ENCODE measurements at regions not wholly inside any gene's neighbourhood (a gene's known extent, or its start where the extent isn't known, plus 50 kb on each side); places are given as distances from the start of the nearest gene placed in this dataset.
"Not testable (repeated sequence)": the region's sequence is repeated elsewhere in the genome, so short reads cannot be mapped to it uniquely, and the experiment has no call there.

DNA sequence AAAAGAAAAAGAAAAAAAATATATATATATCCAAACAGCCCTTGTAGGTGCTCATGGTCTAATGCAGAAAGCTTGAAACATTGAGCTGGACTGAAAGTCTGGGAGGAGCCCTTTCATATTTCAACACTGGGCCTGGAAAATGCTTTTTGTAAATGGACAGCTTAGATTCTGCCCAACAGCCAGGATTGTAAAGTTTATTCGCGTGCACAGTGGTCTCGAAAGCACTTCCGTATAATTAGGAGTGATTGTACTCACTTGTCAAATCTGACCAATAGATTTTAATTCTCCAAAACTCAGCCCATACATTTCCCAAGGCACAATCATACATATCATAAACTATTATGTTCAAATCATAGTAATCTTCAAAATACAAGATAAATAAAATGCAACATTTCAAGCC, 260.1 kb downstream of the COL4A1 start:
- Histone ChIP-seq H3K9me3 (no peaks in the 10 kb centered on the region), H3K27ac (no peak overlapping the region), H3K36me3 (no peaks in the 10 kb centered on the region), H3K27me3 (no peaks in the 10 kb centered on the region), H3K4me1 (no peaks in the 10 kb centered on the region), H3K4me3 (no peak overlapping the region)
- ATAC-seq: no peak
- 59 to 91% methylated on average over 4 of the region's 4 CpGs for WGBS, 2 donors (ENCODE audit: low coverage in 1 of 2)
- TF ChIP-seq POLR2AphosphoS5 (IDR thresholded peaks at IDR 0.05) (no peak), EP300 (IDR thresholded peaks at IDR 0.05) (no peak), POLR2A (IDR thresholded peaks at IDR 0.05) (no peak)
- TF ChIP-seq, protein P1, sequence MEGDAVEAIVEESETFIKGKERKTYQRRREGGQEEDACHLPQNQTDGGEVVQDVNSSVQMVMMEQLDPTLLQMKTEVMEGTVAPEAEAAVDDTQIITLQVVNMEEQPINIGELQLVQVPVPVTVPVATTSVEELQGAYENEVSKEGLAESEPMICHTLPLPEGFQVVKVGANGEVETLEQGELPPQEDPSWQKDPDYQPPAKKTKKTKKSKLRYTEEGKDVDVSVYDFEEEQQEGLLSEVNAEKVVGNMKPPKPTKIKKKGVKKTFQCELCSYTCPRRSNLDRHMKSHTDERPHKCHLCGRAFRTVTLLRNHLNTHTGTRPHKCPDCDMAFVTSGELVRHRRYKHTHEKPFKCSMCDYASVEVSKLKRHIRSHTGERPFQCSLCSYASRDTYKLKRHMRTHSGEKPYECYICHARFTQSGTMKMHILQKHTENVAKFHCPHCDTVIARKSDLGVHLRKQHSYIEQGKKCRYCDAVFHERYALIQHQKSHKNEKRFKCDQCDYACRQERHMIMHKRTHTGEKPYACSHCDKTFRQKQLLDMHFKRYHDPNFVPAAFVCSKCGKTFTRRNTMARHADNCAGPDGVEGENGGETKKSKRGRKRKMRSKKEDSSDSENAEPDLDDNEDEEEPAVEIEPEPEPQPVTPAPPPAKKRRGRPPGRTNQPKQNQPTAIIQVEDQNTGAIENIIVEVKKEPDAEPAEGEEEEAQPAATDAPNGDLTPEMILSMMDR (IDR thresholded peaks at IDR 0.05): no peak

DNA sequence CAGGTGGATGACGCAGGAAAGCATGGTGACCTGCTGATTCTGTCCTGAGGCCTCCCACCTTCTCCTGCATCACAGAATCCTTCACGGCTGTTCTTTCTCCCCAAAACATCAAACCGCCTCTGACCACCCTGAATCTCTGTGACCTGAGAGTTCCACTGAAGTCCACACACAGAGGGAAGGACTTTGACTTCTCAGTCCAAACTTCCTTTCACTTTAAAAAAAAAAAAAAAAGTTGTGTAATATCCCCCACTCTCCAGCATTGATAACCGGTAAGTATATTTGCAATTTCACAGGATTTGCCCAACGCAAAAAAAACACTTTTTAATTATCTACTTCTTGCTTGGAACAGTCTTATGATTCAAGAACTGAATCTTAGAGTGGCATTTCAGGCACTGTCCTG, 259.5 kb upstream of the IRS2 start:
- Histone ChIP-seq H3K9me3 (no peaks in the 10 kb centered on the region), H3K4me3 (no peak overlapping the region), H3K36me3 (no peaks in the 10 kb centered on the region), H3K27ac (no peak overlapping the region), H3K27me3 (no peaks in the 10 kb centered on the region), H3K4me1 (no peaks in the 10 kb centered on the region)
- TF ChIP-seq EP300 (IDR thresholded peaks at IDR 0.05): no peak
- no peak for TF ChIP-seq POLR2A (IDR thresholded peaks at IDR 0.05)
- TF ChIP-seq, protein P1 (IDR thresholded peaks at IDR 0.05): no peak
- no peak for TF ChIP-seq POLR2AphosphoS5 (IDR thresholded peaks at IDR 0.05)
- no peak for ATAC-seq
- 92 to 95% methylated on average over 4 to 5 of the region's 5 CpGs for WGBS, 2 donors (ENCODE audit: low coverage in 1 of 2)

DNA sequence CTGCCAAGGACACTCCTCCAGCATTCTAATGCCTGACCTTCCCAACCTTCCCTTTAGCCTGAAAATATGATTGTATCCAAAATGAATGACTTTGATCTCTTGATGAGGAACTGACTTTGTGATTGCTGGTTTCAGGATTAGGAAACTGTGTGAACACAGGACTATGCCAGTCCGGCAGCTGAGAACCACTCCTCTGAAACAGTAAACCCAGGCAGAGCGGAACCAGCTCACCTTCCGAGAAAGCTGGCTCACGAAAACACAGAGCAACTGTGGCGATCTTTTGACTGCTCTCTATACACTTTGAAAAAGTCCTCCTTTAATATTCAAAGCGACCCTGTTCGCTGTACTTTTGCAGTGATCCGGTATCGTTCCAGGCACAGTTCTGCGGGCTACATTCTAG, 258.8 kb upstream of the IRS2 start:
- no peak for ATAC-seq
- H3K9me3 ChIP-seq: no peaks in the 10 kb centered on the region
- no peaks in the 10 kb centered on the region for H3K36me3 ChIP-seq
- no peak overlapping the region for H3K27ac ChIP-seq
- 95 to 96% methylated on average over 7 to 10 of the region's 10 CpGs for WGBS, 2 donors (ENCODE audit: low coverage in 1 of 2)
- no peaks in the 10 kb centered on the region for H3K4me1 ChIP-seq
- H3K27me3 ChIP-seq: no peaks in the 10 kb centered on the region
- H3K4me3 ChIP-seq: no peak overlapping the region
- no peak for TF ChIP-seq POLR2AphosphoS5 (IDR thresholded peaks at IDR 0.05)
- no peak for TF ChIP-seq POLR2A (IDR thresholded peaks at IDR 0.05)

DNA sequence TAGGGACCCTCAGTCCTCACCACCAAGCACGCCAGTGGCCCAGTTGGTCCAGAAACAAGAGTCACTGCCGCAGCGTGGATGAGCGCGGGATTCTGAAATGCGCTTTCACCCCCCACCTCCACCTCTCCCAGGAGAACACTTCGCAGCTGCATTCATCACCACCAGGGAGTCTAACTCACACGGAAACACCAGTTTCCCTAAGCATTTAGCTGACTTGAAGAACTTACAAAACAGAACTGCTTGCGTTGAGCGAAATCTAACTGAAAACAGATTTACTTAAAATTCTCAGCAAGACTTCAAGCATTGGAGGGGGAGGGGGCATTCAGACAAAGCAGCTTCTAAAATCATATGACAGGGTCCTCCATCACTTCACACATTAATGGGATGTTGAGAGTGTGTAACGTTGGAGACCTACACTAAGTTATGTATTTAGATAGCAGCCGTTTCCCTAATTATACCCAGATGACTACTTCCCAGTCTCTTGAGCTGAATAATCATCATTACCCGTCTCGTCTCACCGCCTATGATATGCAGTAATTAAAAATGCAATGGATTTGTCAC, 258.2 kb upstream of the IRS2 start:
- Histone ChIP-seq H3K9me3 (no peaks in the 10 kb centered on the region), H3K27me3 (no peaks in the 10 kb centered on the region), H3K36me3 (no peaks in the 10 kb centered on the region), H3K4me1 (no peaks in the 10 kb centered on the region), H3K27ac (no peak overlapping the region), H3K4me3 (no peak overlapping the region)
- TF ChIP-seq POLR2AphosphoS5 (IDR thresholded peaks at IDR 0.05): no peak
- TF ChIP-seq, protein P1 (IDR thresholded peaks at IDR 0.05): no peak
- no peak for TF ChIP-seq EP300 (IDR thresholded peaks at IDR 0.05)
- TF ChIP-seq POLR2A (IDR thresholded peaks at IDR 0.05): no peak
- ATAC-seq: no peak
- WGBS, 2 donors (ENCODE audit: low coverage in 1 of 2): 49 to 69% methylated on average over 8 to 13 of the region's 15 CpGs

DNA sequence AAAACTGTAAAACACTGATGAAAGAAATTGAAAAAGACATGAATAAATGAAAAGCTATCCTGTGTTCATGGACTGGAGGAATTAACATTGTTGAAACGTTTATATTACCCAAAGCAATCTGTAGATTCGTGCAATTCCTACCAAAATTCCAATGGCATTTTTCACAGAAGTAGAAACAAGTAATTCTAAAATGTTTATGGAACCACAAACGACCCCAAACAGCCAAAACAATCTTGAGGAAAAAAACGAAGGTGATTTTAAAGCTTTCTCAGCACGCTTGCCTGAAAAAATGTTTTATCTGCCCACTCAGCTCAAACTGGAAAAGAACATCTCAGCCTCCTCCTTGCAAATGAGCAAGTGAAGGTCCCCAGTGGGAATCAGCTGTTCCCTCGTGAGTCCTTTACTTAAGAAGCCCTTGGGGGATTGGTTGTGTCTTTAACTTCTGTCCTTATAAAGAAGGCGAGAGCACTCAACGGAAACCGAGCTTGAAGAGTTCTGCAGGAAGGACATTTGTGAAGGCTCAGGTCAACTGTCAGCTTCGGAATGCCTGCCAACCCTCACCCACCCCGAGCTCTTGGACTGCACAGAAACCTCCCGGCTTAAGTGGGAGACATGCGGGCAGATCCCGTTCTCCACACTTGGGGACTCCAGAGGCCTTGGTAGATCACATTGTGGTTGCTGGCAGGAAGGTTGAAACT, 256.0 kb upstream of the IRS2 start:
- Histone ChIP-seq H3K27me3 (no peaks in the 10 kb centered on the region), H3K36me3 (no peaks in the 10 kb centered on the region), H3K4me3 (no peak overlapping the region), H3K27ac (no peak overlapping the region), H3K9me3 (no peaks in the 10 kb centered on the region), H3K4me1 (no peaks in the 10 kb centered on the region)
- no peak for ATAC-seq
- TF ChIP-seq POLR2AphosphoS5 (IDR thresholded peaks at IDR 0.05): no peak
- TF ChIP-seq, protein P1 (IDR thresholded peaks at IDR 0.05): no peak
- TF ChIP-seq EP300 (IDR thresholded peaks at IDR 0.05): no peak
- TF ChIP-seq POLR2A (IDR thresholded peaks at IDR 0.05): no peak
- 46 to 61% methylated on average over 4 to 6 of the region's 14 CpGs for WGBS, 2 donors (ENCODE audit: low coverage in 1 of 2)

DNA sequence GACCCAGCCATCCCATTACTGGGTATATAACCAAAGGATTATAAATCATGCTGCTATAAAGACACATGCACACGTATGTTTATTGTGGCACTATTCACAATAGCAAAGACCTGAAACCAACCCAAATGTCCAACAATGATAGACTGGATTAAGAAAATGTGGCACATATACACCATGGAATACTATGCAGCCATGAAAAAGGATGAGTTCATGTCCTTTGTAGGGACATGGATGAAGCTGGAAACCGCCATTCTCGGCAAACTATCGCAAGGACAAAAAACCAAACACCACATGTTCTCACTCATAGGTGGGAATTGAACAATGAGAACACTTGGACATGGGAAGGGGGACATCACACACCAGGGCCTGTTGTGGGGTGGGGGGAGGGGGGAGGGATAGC, 255.3 kb upstream of the IRS2 start:
- H3K27me3 ChIP-seq, H3K4me3 ChIP-seq, H3K4me1 ChIP-seq, ATAC-seq, H3K36me3 ChIP-seq, H3K27ac ChIP-seq, H3K9me3 ChIP-seq: not testable (repeated sequence)
- 80 to 93% methylated on average over 2 to 4 of the region's 4 CpGs for WGBS, 2 donors (ENCODE audit: low coverage in 1 of 2)

Data from gastroesophageal sphincter (tissue), 4 donors.